Astrocyte (in vitro differentiated cells and primary cell): ENCODE measurements at regions not wholly inside any gene's neighbourhood (a gene's known extent, or its start where the extent isn't known, plus 50 kb on each side); places are given as distances from the start of the nearest gene placed in this dataset.
A peak's percentile ranks its signal among the peaks of the same experiment; 100 is the strongest.
"Not testable (repeated sequence)": the region's sequence is repeated elsewhere in the genome, so short reads cannot be mapped to it uniquely, and the experiment has no call there.

ENCODE experiments used
- DNase-seq: peaks from one replicate; pipeline ENCODE4 v3.0.0-alpha.2; 2010; ENCODE audit warnings: low read depth
- FAIRE-seq: peaks from 2 replicates; lab custom pipeline; 2011; peaks lifted over from hg19 to GRCh38; lab: Jason Lieb, UNC
- H2AFZ ChIP-seq: 2 replicates; pipeline ENCODE4 v1.6.0; 2012; ENCODE audit warnings: low read depth, low read length, inconsistent platforms
- H3K27ac ChIP-seq: 2 replicates; pipeline ENCODE4 v1.5.1; 2011; ENCODE audit warnings: low read depth, low read length, inconsistent platforms
- H3K27me3 ChIP-seq: 2 replicates; pipeline ENCODE4 v1.6.0; 2011; ENCODE audit warnings: low read length, inconsistent platforms; ENCODE audit not compliant: insufficient read depth
- H3K36me3 ChIP-seq: 2 replicates; pipeline ENCODE4 v1.5.1; 2011; ENCODE audit warnings: low read length, inconsistent platforms; ENCODE audit not compliant: insufficient read depth
- H3K4me1 ChIP-seq: 2 replicates; pipeline ENCODE4 v1.5.1; 2011; ENCODE audit warnings: low read length, inconsistent platforms; ENCODE audit not compliant: insufficient read depth
- H3K4me2 ChIP-seq: 2 replicates; pipeline ENCODE4 v1.6.0; 2012; ENCODE audit warnings: low read length, inconsistent platforms
- H3K4me3 ChIP-seq: 2 replicates; pipeline ENCODE4 v1.5.1; 2011; ENCODE audit warnings: low read depth, mild to moderate bottlenecking, low read length, inconsistent platforms; ENCODE audit not compliant: insufficient read depth
- H3K79me2 ChIP-seq: 2 replicates; pipeline ENCODE4 v1.6.0; 2012; ENCODE audit warnings: mild to moderate bottlenecking, low read length, inconsistent platforms; ENCODE audit not compliant: insufficient read depth
- H3K9ac ChIP-seq: 2 replicates; pipeline ENCODE4 v1.6.0; 2012; ENCODE audit warnings: mild to moderate bottlenecking, low read length, inconsistent platforms
- H3K9me3 ChIP-seq: 2 replicates; pipeline ENCODE4 v1.5.1; 2012; ENCODE audit warnings: low read depth, mild to moderate bottlenecking, low read length, inconsistent platforms; ENCODE audit not compliant: insufficient read depth
- H4K20me1 ChIP-seq: 2 replicates; pipeline ENCODE4 v1.6.0; 2012; ENCODE audit warnings: low read length, inconsistent platforms; ENCODE audit not compliant: insufficient read depth
- H3K27ac Mint-ChIP-seq: one replicate; pipeline ENCODE4 v1.8.0; 2021; ENCODE audit warnings: mild to moderate bottlenecking, mixed read lengths; ENCODE audit not compliant: unreplicated experiment
- H3K27me3 Mint-ChIP-seq: one replicate; pipeline ENCODE4 v1.8.0; 2021; ENCODE audit warnings: low read depth, mixed read lengths; ENCODE audit not compliant: unreplicated experiment
- H3K36me3 Mint-ChIP-seq: one replicate; pipeline ENCODE4 v1.8.0; 2021; ENCODE audit warnings: low read depth, mixed read lengths; ENCODE audit not compliant: unreplicated experiment
- H3K4me1 Mint-ChIP-seq: one replicate; pipeline ENCODE4 v1.8.0; 2021; ENCODE audit warnings: low read depth, mixed read lengths; ENCODE audit not compliant: unreplicated experiment
- H3K4me3 Mint-ChIP-seq: one replicate; pipeline ENCODE4 v1.8.0; 2021; ENCODE audit warnings: mild to moderate bottlenecking, moderate library complexity, mixed read lengths; ENCODE audit not compliant: unreplicated experiment
- H3K9me3 Mint-ChIP-seq: one replicate; pipeline ENCODE4 v1.8.0; 2021; ENCODE audit warnings: mild to moderate bottlenecking, mixed read lengths; ENCODE audit not compliant: unreplicated experiment
- EZH2 ChIP-seq: IDR thresholded peaks from 2 replicates; pipeline ENCODE4 v1.6.1; 2012; ENCODE audit warnings: mild to moderate bottlenecking, low read length, inconsistent platforms; ENCODE audit not compliant: insufficient read depth
- TF ChIP-seq, protein P1 (sequence below): IDR thresholded peaks from 2 replicates; pipeline ENCODE4 v1.5.1; 2011; ENCODE audit warnings: low read depth, mild to moderate bottlenecking, inconsistent platforms, low read length, moderate library complexity; ENCODE audit not compliant: insufficient read depth

DNA sequence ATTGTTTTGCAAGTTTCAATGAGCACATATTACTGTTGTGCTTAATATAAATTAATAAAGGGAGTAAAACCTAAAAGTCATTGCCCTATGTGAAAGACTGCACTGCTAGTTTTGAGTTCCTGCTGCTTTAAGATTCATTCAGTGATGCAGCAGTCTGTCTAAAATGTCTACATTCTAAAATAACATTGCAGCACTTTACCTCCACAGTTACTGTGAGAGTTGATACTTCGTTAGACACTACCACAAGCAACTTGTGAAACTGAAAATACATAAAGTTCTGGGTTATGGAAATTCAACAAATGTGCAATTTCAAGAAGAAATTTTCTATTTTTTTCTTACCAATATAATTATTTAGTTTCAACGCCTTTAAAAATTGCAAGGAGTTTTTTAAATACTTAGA lies 1175.2 kb upstream of the DIAPH2 start:
- H3K27me3 ChIP-seq, result no peaks in the 10 kb centered on the region
- no peak overlapping the region for H3K27ac ChIP-seq
- H4K20me1 ChIP-seq, result no peaks in the 10 kb centered on the region
- Mint-ChIP-seq H3K4me1 (no peaks in the 10 kb centered on the region), H3K4me3 (no peak overlapping the region), H3K9me3 (no peaks in the 10 kb centered on the region), H3K36me3 (no peaks in the 10 kb centered on the region), H3K27ac (no peak overlapping the region), H3K27me3 (no peaks in the 10 kb centered on the region)
- DNase-seq (no peak), FAIRE-seq (no peak)
- no peaks in the 10 kb centered on the region for H3K4me1 ChIP-seq
- TF ChIP-seq, protein P1, sequence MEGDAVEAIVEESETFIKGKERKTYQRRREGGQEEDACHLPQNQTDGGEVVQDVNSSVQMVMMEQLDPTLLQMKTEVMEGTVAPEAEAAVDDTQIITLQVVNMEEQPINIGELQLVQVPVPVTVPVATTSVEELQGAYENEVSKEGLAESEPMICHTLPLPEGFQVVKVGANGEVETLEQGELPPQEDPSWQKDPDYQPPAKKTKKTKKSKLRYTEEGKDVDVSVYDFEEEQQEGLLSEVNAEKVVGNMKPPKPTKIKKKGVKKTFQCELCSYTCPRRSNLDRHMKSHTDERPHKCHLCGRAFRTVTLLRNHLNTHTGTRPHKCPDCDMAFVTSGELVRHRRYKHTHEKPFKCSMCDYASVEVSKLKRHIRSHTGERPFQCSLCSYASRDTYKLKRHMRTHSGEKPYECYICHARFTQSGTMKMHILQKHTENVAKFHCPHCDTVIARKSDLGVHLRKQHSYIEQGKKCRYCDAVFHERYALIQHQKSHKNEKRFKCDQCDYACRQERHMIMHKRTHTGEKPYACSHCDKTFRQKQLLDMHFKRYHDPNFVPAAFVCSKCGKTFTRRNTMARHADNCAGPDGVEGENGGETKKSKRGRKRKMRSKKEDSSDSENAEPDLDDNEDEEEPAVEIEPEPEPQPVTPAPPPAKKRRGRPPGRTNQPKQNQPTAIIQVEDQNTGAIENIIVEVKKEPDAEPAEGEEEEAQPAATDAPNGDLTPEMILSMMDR, result no peak
- H2AFZ ChIP-seq, result no peak overlapping the region
- H3K9me3 ChIP-seq, result no peaks in the 10 kb centered on the region
- H3K36me3 ChIP-seq, result no peaks in the 10 kb centered on the region
- no peak overlapping the region for H3K4me3 ChIP-seq
- H3K9ac ChIP-seq, result no peak overlapping the region
- H3K79me2 ChIP-seq, result no peaks in the 10 kb centered on the region
- no peak overlapping the region for H3K4me2 ChIP-seq

DNA sequence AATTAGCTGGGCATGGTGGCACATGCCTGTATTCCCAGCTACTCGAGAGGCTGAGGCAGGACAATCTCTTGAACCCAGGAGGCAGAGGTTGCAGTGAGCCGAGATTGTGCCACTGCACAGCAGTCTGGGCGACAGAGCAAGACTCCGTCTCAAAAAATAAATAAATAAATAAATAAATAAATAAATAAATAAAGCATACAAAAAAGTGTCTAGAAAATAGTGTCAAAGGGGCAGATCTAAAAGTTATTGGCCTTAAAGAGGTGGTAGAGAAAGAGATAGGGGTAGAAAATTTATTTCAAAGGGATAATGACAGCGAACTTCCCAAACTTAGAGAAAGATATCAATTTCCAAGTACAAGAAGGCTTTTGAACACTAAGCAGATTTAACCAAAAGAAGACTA lies 1160.6 kb upstream of the DIAPH2 start:
- not testable (repeated sequence) for H3K27me3 Mint-ChIP-seq, H3K27ac ChIP-seq, H2AFZ ChIP-seq, H3K27me3 ChIP-seq, H3K27ac Mint-ChIP-seq, H3K9me3 Mint-ChIP-seq, H3K9me3 ChIP-seq, H3K36me3 Mint-ChIP-seq, H3K4me3 ChIP-seq, H3K9ac ChIP-seq, H3K36me3 ChIP-seq, H3K4me2 ChIP-seq, DNase-seq, H3K4me1 Mint-ChIP-seq, H3K4me1 ChIP-seq, H3K4me3 Mint-ChIP-seq, H3K79me2 ChIP-seq, H4K20me1 ChIP-seq
- peak; percentile 23 for FAIRE-seq

DNA sequence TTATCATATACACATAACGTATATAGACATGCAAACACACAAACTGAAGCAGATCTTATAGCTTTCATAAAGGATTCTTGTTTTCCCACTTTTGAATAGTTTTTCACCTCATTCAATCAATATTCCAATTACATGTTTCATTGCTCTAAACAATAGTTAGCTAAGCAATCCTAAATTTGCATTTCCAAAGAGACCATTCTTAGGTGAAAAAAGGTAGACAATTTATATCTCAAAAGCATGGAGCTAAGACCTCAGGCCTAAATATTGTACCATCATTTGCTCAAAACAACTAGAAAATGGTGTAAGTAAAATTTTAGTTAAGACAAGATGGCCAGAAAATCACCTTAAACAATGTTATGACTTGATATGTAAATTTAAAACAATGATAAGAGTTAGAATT lies 1148.5 kb upstream of the DIAPH2 start:
- Histone ChIP-seq H3K9me3 (no peaks in the 10 kb centered on the region), H3K27ac (no peak overlapping the region), H4K20me1 (no peaks in the 10 kb centered on the region), H3K36me3 (no peaks in the 10 kb centered on the region), H3K27me3 (no peaks in the 10 kb centered on the region), H3K9ac (no peak overlapping the region), H3K79me2 (no peaks in the 10 kb centered on the region), H2AFZ (no peak overlapping the region), H3K4me3 (no peak overlapping the region), H3K4me1 (no peaks in the 10 kb centered on the region), H3K4me2 (no peak overlapping the region)
- Mint-ChIP-seq H3K4me1 (no peaks in the 10 kb centered on the region), H3K27me3 (no peaks in the 10 kb centered on the region), H3K27ac (no peak overlapping the region), H3K4me3 (no peak overlapping the region), H3K9me3 (no peaks in the 10 kb centered on the region), H3K36me3 (no peaks in the 10 kb centered on the region)
- FAIRE-seq, result peak; percentile 76
- no peak for TF ChIP-seq EZH2
- TF ChIP-seq, protein P1, result no peak
- no peak for DNase-seq
